ENCODE measurements at regions not wholly inside any gene's neighbourhood (a gene's known extent, or its start where the extent isn't known, plus 50 kb on each side); places are given as distances from the start of the nearest gene placed in this dataset.
A peak's percentile ranks its signal among the peaks of the same experiment; 100 is the strongest.

GRCh38 chr2:103814016-103814415, 1039.9 kb upstream of the POU3F3 start:
- no peak for DNase-seq

- no peak for DNase-seq
Observed at GRCh38 chr2:103815731-103816130, 1038.2 kb upstream of the POU3F3 start.

GRCh38 chr2:103817746-103818145, 1036.2 kb upstream of the POU3F3 start:
- DNase-seq = no peak

GRCh38 chr2:103818176-103818575, 1035.7 kb upstream of the POU3F3 start:
- no peak for DNase-seq

- DNase-seq = no peak
Observed at GRCh38 chr2:103819599-103819998, 1034.3 kb upstream of the POU3F3 start.

GRCh38 chr2:103823847-103824246, 1030.1 kb upstream of the POU3F3 start:
- DNase-seq = peak; percentile 10

- no peak for DNase-seq
Observed at GRCh38 chr2:103847276-103847675, 1006.6 kb upstream of the POU3F3 start.

GRCh38 chr2:103859238-103859637, 994.7 kb upstream of the POU3F3 start:
- DNase-seq = no peak

GRCh38 chr2:103860016-103860415, 993.9 kb upstream of the POU3F3 start:
- DNase-seq = no peak

GRCh38 chr2:103868396-103868795, 985.5 kb upstream of the POU3F3 start:
- DNase-seq = no peak

GRCh38 chr2:103873716-103874351, 980.1 kb upstream of the POU3F3 start:
- DNase-seq = no peak

GRCh38 chr2:103875131-103875530, 978.8 kb upstream of the POU3F3 start:
- no peak for DNase-seq

GRCh38 chr2:103875531-103875930, 978.4 kb upstream of the POU3F3 start:
- DNase-seq = no peak

- DNase-seq = no peak
Observed at GRCh38 chr2:103876611-103877010, 977.3 kb upstream of the POU3F3 start.

- no peak for DNase-seq
Observed at GRCh38 chr2:103879101-103879500, 974.8 kb upstream of the POU3F3 start.

GRCh38 chr2:103880081-103880834, 973.7 kb upstream of the POU3F3 start:
- no peak for DNase-seq

GRCh38 chr2:103887625-103888024, 966.3 kb upstream of the POU3F3 start:
- DNase-seq = no peak

- DNase-seq = no peak
Observed at GRCh38 chr2:103896182-103896581, 957.7 kb upstream of the POU3F3 start.

- no peak for DNase-seq
Observed at GRCh38 chr2:103898561-103898960, 955.4 kb upstream of the POU3F3 start.

GRCh38 chr2:103902347-103902746, 951.6 kb upstream of the POU3F3 start:
- no peak for DNase-seq

GRCh38 chr2:103921161-103921560, 932.8 kb upstream of the POU3F3 start:
- DNase-seq = no peak

GRCh38 chr2:103942199-103942598, 911.7 kb upstream of the POU3F3 start:
- DNase-seq = no peak

- no peak for DNase-seq
Observed at GRCh38 chr2:103945083-103945482, 908.8 kb upstream of the POU3F3 start.
